GM19468 (cell line): ENCODE measurements at regions not wholly inside any gene's neighbourhood (a gene's known extent, or its start where the extent isn't known, plus 50 kb on each side); places are given as distances from the start of the nearest gene placed in this dataset.

Source experiments
- ATAC-seq: cut with Tn5 transposase; IDR thresholded peaks from one replicate; pipeline ENCODE4 v1.9.1; 2021; ENCODE audit warnings: mild to moderate bottlenecking, moderate library complexity, moderate number of reproducible peaks; ENCODE audit not compliant: unreplicated experiment; ENCODE audit errors: extremely low read depth

DNA sequence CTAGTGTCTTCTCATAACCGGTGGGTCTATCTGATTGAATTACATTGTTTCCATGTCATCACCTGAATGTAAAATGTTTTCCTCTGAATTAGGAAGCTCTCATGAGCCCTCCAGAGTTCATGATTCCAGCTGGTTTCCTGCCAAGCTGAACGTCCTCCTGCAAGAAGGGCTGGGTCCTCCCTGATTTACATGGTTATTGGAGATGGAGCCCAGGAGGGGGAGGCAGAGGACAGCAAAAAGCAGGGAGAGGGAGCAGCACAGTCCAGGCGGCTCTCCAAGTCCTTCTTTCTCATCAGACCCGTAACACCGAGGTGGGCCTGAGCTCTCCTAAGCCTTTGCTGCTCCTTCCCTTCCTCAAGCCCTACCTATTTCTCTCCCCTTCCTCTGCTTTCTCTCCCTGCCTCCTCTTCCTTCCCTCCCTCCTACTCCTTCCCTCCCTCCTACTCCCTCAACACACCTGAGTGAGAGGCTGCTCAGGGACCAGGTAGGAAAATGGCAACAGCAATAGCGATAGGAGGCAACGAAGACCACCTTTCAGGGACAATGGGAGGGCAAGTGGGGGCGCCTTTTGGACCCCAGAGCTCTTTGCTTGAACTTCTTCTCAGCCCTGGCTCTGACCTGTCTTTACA is 265.9 kb downstream of the PRDM2 start:
- no peak for ATAC-seq

- no peak for ATAC-seq
Observed at GRCh38 chr1:13967707-13968106, 267.7 kb downstream of the PRDM2 start.

- ATAC-seq: no peak
Observed at GRCh38 chr1:13968361-13968760, 268.4 kb downstream of the PRDM2 start.

DNA sequence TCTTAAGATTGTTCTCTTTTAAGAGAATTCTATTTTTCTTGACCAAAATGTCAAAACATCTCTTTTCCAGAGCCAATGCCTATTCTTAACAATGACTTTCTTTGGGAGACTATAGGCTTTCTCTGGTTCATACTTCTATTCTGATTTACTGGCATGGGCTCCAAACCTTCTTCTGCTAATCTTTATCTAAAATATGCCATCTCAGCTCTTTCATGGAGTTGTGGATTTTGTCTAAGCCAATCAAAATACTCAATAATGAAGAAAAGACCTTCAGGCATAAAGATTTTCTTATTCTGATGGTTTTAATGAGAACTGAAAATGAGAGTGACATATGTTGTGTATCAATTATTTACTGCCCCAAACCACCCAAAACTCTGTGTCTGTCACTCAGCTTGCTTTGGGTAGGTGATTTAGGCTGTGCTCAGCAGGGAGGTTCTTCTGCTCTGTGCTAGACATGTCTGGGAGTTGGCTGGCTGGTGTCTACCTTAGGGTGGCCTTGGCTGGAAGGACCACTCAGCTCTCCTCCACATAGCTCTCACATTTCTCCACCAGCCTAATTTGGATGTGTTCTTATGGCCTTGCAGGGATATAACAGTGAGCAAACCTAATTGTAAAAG is 270.8 kb downstream of the PRDM2 start:
- ATAC-seq: no peak

GRCh38 chr1:13976485-13976884 is 276.5 kb downstream of the PRDM2 start:
- ATAC-seq: no peak

- ATAC-seq: no peak
Observed at GRCh38 chr1:13981142-13981541, 281.2 kb downstream of the PRDM2 start.

- ATAC-seq: no peak
Observed at GRCh38 chr1:13983393-13983792, 283.4 kb downstream of the PRDM2 start.

DNA sequence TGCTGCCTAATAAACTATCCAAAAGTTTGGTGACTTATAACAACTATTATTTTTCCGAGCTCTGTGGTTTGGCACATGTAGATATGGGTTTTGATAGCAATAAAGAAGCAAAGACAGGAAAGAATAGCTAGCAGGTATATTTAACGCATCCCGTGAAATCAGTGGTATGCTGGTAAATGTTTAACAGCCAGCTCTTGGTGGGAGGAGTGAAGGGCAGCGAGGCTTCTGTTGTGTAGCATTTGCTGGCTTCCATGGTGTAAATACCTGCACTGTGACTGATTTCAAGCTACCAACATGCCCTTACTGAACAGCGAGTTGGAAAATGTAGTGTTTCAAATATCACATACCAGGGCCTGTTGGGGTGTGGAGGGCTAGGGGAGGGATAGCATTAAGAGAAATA is 291.0 kb downstream of the PRDM2 start:
- no peak for ATAC-seq

- ATAC-seq: no peak
Observed at GRCh38 chr1:13992489-13993285, 292.7 kb downstream of the PRDM2 start.

DNA sequence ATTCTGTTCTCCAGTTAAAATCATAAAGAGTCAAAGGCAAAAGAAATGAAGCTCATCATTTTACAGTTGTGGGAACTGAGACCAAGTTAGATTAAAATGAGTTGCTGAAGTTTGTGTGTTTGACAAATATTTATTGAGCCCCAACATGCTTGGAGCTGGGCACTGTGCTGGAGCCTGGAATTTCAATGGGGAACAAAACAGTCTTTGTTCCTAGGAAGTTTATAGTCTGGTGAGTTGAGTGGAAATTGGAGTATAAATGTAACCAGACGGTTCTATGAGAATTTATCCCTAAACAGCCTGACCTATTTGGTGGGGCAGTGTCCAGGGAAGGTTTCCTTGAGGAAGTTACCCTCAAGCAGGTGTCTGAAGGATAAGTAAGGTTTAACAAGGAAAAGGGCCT is 294.4 kb downstream of the PRDM2 start:
- no peak for ATAC-seq

DNA sequence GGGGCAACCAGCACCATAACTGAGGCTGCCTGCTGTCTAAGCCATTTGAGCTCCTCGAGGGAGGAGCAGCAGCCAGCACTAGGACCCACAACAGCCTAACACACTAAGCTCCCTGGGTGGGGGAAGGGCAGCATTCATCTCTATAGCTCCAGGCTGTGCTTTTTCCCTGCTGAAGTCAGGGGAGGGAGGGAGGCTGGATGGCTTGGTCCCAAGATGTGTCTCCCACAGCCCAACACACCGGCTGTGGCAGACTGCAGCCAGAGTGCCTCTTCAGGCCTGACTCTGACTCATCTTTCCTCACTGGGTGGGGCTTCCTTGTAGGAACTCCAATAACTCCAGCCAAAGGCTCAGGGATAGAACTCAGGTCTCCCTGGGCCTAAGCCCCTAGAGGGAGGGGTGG is 296.3 kb downstream of the PRDM2 start:
- no peak for ATAC-seq

GRCh38 chr1:14003552-14003951 is 303.6 kb downstream of the PRDM2 start:
- ATAC-seq: no peak

DNA sequence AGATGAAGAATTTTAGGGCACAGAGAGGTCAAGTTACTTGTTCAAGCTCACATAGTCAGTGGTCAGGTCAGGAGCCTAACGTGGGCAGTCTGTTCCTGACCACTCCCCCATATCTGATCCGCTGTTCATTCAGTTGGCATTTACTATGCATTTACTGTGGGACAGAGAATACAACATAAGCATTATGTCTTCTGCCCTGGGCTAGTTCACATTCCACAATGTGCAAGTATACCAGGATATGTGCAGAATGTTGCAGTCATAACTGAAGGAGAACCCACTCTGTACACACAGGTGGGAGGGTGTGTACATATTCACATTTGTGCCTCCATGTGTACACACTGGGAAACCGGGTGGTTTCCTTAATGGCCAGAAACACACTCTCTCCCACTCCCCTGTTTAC is 309.6 kb downstream of the PRDM2 start:
- no peak for ATAC-seq

- no peak for ATAC-seq
Observed at GRCh38 chr1:14010476-14010875, 310.5 kb downstream of the PRDM2 start.

GRCh38 chr1:14011132-14011531 is 311.1 kb downstream of the PRDM2 start:
- no peak for ATAC-seq

DNA sequence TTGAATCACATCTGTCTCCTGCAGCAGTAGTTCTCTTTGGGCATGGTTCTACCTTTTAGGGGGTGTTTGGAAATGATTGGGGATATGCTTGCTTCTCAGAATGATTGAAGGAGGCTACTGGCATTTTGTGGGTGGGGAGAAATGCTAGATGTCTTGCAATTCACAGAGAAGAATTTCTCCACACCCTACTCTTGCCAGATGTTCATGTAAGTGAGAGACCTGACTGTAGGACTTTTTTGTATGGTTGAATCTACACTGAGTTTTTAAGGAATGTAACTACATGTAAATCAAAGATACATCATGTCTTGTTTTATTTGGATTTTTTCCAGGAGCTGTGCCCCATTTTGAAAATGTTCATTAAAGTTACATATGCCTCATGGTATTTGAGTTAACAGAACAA is 311.9 kb downstream of the PRDM2 start:
- no peak for ATAC-seq

GRCh38 chr1:14014929-14015328 is 314.9 kb downstream of the PRDM2 start:
- ATAC-seq: no peak

- no peak for ATAC-seq
Observed at GRCh38 chr1:14015917-14016316, 315.9 kb downstream of the PRDM2 start.

DNA sequence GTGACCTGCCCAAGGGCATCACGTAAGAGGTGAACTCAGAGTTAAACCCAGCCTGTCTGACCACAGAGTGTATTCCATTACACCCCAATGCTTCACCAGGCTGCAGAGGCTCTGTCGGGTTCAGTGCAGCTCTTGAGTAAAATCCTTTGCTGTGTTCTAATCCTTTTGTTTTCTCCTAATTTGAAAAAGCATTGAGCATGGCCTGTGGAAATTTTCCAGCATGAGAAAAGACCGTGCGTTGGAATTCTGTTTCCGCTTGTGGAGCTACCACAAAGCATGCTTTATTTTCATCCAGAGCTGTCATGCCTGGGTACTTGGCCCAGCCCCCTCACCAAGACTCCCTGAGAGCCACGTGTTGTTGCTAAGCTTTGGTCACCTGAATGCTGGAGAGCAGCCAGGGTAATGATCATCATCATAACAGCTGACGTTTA is 317.6 kb downstream of the PRDM2 start:
- no peak for ATAC-seq

GRCh38 chr1:14019461-14019860 is 319.5 kb downstream of the PRDM2 start:
- no peak for ATAC-seq

GRCh38 chr1:14020006-14020405 is 320.0 kb downstream of the PRDM2 start:
- ATAC-seq: no peak
